ENCODE measurements at regions not wholly inside any gene's neighbourhood (a gene's known extent, or its start where the extent isn't known, plus 50 kb on each side); places are given as distances from the start of the nearest gene placed in this dataset.

DNA sequence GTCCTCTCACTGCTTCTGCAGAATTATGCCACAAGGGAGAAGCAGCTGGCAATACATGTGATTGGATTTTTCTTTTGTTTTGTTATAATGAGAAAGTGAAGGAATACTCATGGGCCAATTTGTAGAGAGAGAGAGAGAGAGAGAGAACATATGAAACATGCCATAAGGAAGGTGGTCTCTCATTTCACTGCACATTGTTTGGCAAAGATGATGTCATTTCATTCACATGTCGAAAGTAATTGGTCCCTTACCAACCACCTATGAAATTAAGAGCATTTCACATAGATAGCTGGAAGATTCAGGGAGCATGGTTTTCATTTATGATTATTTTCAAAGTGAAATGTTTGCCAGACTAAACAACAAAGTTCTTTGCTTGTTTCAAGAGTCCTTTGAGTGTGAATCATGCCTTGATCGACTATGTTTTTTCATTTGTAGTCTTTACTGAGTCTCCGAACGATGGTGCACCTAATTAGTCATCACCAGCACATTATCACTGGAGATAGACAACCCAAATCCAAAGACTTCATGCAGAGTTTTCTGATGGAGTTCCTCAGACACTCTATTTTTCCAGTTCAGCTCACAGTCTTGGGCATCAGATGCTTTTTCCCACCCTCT, 130.1 kb upstream of the ZEB1 start:
- Mint-ChIP-seq H3K4me3 (ENCODE audit: unreplicated experiment) (no peak overlapping the region), H3K36me3 (ENCODE audit: insufficient read depth, unreplicated experiment) (no peaks in the 10 kb centered on the region), H3K27me3 (ENCODE audit: insufficient read depth, unreplicated experiment) (peaks cover 11% of the 10 kb centered on the region), H3K4me1 (ENCODE audit: low read depth, unreplicated experiment) (no peaks in the 10 kb centered on the region), H3K27ac (ENCODE audit: unreplicated experiment) (no peak overlapping the region), H3K9me3 (ENCODE audit: unreplicated experiment) (no peaks in the 10 kb centered on the region)
- Histone ChIP-seq H3K9me3 (no peaks in the 10 kb centered on the region), H3K27me3 (replicated peaks; ENCODE audit: control insufficient read depth, insufficient read depth, low read length) (no peaks in the 10 kb centered on the region), H3K4me1 (no peaks in the 10 kb centered on the region), H3K4me3 (ENCODE audit: low read depth, low read length) (no peak overlapping the region), H3K36me3 (ENCODE audit: control insufficient read depth, insufficient read depth, low read length) (no peaks in the 10 kb centered on the region)
- POLR2A ChIA-PET: no interaction called here
- DNase-seq: no peak
- TF ChIP-seq, protein P1, sequence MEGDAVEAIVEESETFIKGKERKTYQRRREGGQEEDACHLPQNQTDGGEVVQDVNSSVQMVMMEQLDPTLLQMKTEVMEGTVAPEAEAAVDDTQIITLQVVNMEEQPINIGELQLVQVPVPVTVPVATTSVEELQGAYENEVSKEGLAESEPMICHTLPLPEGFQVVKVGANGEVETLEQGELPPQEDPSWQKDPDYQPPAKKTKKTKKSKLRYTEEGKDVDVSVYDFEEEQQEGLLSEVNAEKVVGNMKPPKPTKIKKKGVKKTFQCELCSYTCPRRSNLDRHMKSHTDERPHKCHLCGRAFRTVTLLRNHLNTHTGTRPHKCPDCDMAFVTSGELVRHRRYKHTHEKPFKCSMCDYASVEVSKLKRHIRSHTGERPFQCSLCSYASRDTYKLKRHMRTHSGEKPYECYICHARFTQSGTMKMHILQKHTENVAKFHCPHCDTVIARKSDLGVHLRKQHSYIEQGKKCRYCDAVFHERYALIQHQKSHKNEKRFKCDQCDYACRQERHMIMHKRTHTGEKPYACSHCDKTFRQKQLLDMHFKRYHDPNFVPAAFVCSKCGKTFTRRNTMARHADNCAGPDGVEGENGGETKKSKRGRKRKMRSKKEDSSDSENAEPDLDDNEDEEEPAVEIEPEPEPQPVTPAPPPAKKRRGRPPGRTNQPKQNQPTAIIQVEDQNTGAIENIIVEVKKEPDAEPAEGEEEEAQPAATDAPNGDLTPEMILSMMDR (IDR thresholded peaks at IDR 0.05; ENCODE audit: insufficient read depth in 1 of 2, low read depth in 1 of 2, low read length in 1 of 2, severe bottlenecking in 1 of 2, unreplicated experiment in 1 of 2): no peak
- CTCF ChIA-PET: no interaction called here
- intact Hi-C loops (cut with micrococcal nuclease; ENCODE audit: unreplicated experiment): no loop called here
- BruUV-seq (replicated peaks): no TSS peak

DNA sequence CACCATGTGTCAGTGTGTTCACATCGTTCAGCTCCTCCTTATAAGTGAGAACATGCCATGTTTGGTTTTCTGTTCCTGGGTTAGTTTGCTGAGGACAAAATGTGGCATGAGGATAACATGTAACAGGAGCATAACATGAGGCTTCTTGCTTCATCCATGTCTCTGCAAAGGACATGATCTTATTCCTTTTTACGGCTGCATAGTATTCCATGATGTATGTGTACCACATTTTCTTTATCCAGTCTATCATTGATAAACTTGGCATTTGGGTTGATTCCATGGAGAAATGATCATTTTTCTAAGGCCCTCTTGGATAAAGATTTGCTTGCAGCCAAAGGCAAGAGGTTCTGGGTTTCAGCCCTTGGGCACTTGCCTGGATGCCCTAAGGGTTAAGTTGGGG, 128.5 kb upstream of the ZEB1 start:
- H3K27me3 ChIP-seq (replicated peaks; ENCODE audit: control insufficient read depth, insufficient read depth, low read length): no peaks in the 10 kb centered on the region
- no peaks in the 10 kb centered on the region for H3K4me1 ChIP-seq
- TF ChIP-seq, protein P1 (IDR thresholded peaks at IDR 0.05; ENCODE audit: insufficient read depth in 1 of 2, low read depth in 1 of 2, low read length in 1 of 2, severe bottlenecking in 1 of 2, unreplicated experiment in 1 of 2): no peak
- no TSS peak for BruUV-seq (replicated peaks)
- H3K36me3 ChIP-seq (ENCODE audit: control insufficient read depth, insufficient read depth, low read length): no peaks in the 10 kb centered on the region
- no peaks in the 10 kb centered on the region for H3K9me3 ChIP-seq
- no peaks in the 10 kb centered on the region for H3K9me3 Mint-ChIP-seq (ENCODE audit: unreplicated experiment)
- no peak overlapping the region for H3K27ac Mint-ChIP-seq (ENCODE audit: unreplicated experiment)
- peaks cover 5% of the 10 kb centered on the region for H3K27me3 Mint-ChIP-seq (ENCODE audit: insufficient read depth, unreplicated experiment)
- ChIA-PET CTCF (no interaction called here), POLR2A (no interaction called here)
- DNase-seq: no peak
- intact Hi-C loops (cut with micrococcal nuclease; ENCODE audit: unreplicated experiment): no loop called here
- no peak overlapping the region for H3K4me3 ChIP-seq (ENCODE audit: low read depth, low read length)
- H3K4me1 Mint-ChIP-seq (ENCODE audit: low read depth, unreplicated experiment): no peaks in the 10 kb centered on the region
- no peaks in the 10 kb centered on the region for H3K36me3 Mint-ChIP-seq (ENCODE audit: insufficient read depth, unreplicated experiment)
- H3K4me3 Mint-ChIP-seq (ENCODE audit: unreplicated experiment): no peak overlapping the region

DNA sequence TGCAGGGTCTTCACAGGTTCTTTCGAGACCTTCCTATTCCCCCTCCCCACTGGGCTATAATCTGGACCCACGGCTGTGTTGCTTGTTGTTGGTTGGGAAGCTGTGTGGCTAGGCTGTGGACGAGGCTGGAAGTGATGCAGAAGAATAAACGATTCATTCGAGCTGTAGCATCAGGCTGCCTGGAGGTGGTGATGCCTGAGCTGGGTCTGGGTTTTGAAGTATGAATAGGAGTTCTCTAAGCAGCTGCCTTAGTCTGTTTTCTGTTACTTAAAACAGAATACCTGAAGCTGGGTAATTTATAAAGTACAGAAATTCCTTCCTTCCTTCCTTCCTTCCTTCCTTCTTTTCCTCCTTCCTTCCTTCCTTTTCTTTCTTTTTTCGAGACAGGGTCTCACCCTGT, 126.5 kb upstream of the ZEB1 start:
- Histone ChIP-seq H3K4me1 (no peaks in the 10 kb centered on the region), H3K4me3 (ENCODE audit: low read depth, low read length) (no peak overlapping the region), H3K27me3 (replicated peaks; ENCODE audit: control insufficient read depth, insufficient read depth, low read length) (no peaks in the 10 kb centered on the region), H3K9me3 (no peaks in the 10 kb centered on the region), H3K36me3 (ENCODE audit: control insufficient read depth, insufficient read depth, low read length) (no peaks in the 10 kb centered on the region)
- no peaks in the 10 kb centered on the region for H3K4me1 Mint-ChIP-seq (ENCODE audit: low read depth, unreplicated experiment)
- ChIA-PET POLR2A (no interaction called here), CTCF (interaction anchor here (0.6 kb wide), 1 partner anchor 24 kb away, joined by 3 read pairs; no protein-coding TSS in a partner anchor)
- H3K36me3 Mint-ChIP-seq (ENCODE audit: insufficient read depth, unreplicated experiment): no peaks in the 10 kb centered on the region
- no peaks in the 10 kb centered on the region for H3K9me3 Mint-ChIP-seq (ENCODE audit: unreplicated experiment)
- no peak overlapping the region for H3K27ac Mint-ChIP-seq (ENCODE audit: unreplicated experiment)
- no TSS peak for BruUV-seq (replicated peaks)
- DNase-seq: no peak
- no peak overlapping the region for H3K4me3 Mint-ChIP-seq (ENCODE audit: unreplicated experiment)
- intact Hi-C loops (cut with micrococcal nuclease; ENCODE audit: unreplicated experiment): no loop called here
- H3K27me3 Mint-ChIP-seq (ENCODE audit: insufficient read depth, unreplicated experiment): peaks cover 5% of the 10 kb centered on the region
- TF ChIP-seq, protein P1 (IDR thresholded peaks at IDR 0.05; ENCODE audit: insufficient read depth in 1 of 2, low read depth in 1 of 2, low read length in 1 of 2, severe bottlenecking in 1 of 2, unreplicated experiment in 1 of 2): no peak
